Neural cell (in vitro differentiated cells): ENCODE measurements at regions not wholly inside any gene's neighbourhood (a gene's known extent, or its start where the extent isn't known, plus 50 kb on each side); places are given as distances from the start of the nearest gene placed in this dataset.
"Not testable (repeated sequence)": the region's sequence is repeated elsewhere in the genome, so short reads cannot be mapped to it uniquely, and the experiment has no call there.

Experiments used
- H2AFZ ChIP-seq: fragments of 200-600, 300-800 bp; sonication (generic), shearing (Covaris generic); 2 replicates; pipeline ENCODE4 v1.6.0; 2014; ENCODE audit warnings: low read depth, mild to moderate bottlenecking, antibody characterized with exemption, low read length, moderate library complexity
- H3F3A ChIP-seq: fragments of 200-600 bp; shearing (Covaris generic); 2 replicates; pipeline ENCODE4 v1.6.1; 2016; ENCODE audit warnings: mild to moderate bottlenecking, moderate library complexity, mixed read lengths, antibody characterized with exemption, low read length; ENCODE audit not compliant: insufficient read depth, poor library complexity, severe bottlenecking
- H3K27ac ChIP-seq: fragments of 200-600, 300-800 bp; sonication (generic), shearing (Covaris generic); 2 replicates; pipeline ENCODE4 v1.5.1; 2014; ENCODE audit warnings: mild to moderate bottlenecking, low read length, moderate library complexity
- H3K27me3 ChIP-seq: fragments of 300-800, 200-600 bp; sonication (generic), shearing (Covaris generic); 2 replicates; pipeline ENCODE4 v1.6.0; 2014; ENCODE audit warnings: mild to moderate bottlenecking, low read depth, low read length, moderate library complexity; ENCODE audit not compliant: insufficient read depth
- H3K36me3 ChIP-seq: fragments of 300-800, 200-600 bp; sonication (generic), shearing (Covaris generic); 2 replicates; pipeline ENCODE4 v1.5.1; 2014; ENCODE audit warnings: mild to moderate bottlenecking, antibody characterized with exemption, low read length, moderate library complexity; ENCODE audit not compliant: insufficient read depth
- H3K4me2 ChIP-seq: fragments of 300-800, 200-600 bp; sonication (generic), shearing (Covaris generic); 2 replicates; pipeline ENCODE4 v1.6.0; 2014; ENCODE audit warnings: mild to moderate bottlenecking, low read length
- H3K4me3 ChIP-seq: fragments of 300-800, 200-600 bp; sonication (generic), shearing (Covaris generic); 2 replicates; pipeline ENCODE4 v1.5.1; 2014; ENCODE audit warnings: mild to moderate bottlenecking, low read length, moderate library complexity
- H3K79me2 ChIP-seq: fragments of 200-600 bp; shearing (Covaris generic); replicated peaks from 2 replicates; pipeline ENCODE4 v1.6.0; 2014; ENCODE audit warnings: mild to moderate bottlenecking, low read length, moderate library complexity; ENCODE audit not compliant: insufficient read depth
- H3K9ac ChIP-seq: fragments of 300-800, 200-600 bp; sonication (generic), shearing (Covaris generic); 2 replicates; pipeline ENCODE4 v1.6.1; 2016; ENCODE audit warnings: mild to moderate bottlenecking, low read length, mixed read lengths
- H3K9me2 ChIP-seq: fragments of 200-600 bp; shearing (Covaris generic); 2 replicates; pipeline ENCODE4 v1.6.1; 2016; ENCODE audit warnings: mild to moderate bottlenecking, low read length, mixed read lengths; ENCODE audit not compliant: insufficient read depth
- H3K9me3 ChIP-seq: fragments of 200-600, 300-800 bp; sonication (generic), shearing (Covaris generic); 2 replicates; pipeline ENCODE4 v1.6.1; 2016; ENCODE audit warnings: mild to moderate bottlenecking, mixed run types, low read length, moderate library complexity, mixed read lengths
- H4K20me1 ChIP-seq: fragments of 200-600 bp; shearing (Covaris generic); 2 replicates; pipeline ENCODE4 v1.6.1; 2016; ENCODE audit warnings: mild to moderate bottlenecking, mixed run types; ENCODE audit not compliant: insufficient read depth
- CTCF ChIP-seq: fragments of 450-650 bp; IDR thresholded peaks from 2 replicates; pipeline ENCODE4 v1.5.1; 2014; ENCODE audit warnings: antibody characterized with exemption, mild to moderate bottlenecking, moderate library complexity; ENCODE audit not compliant: poor library complexity, severe bottlenecking
- EP300 ChIP-seq: fragments of 450-650 bp; conservative IDR thresholded peaks from 2 replicates; pipeline ENCODE4 v1.6.1; 2014; ENCODE audit warnings: antibody characterized with exemption, mild to moderate bottlenecking, moderate library complexity; ENCODE audit not compliant: poor library complexity, severe bottlenecking
- EZH2 ChIP-seq: fragments of 200-600, 300-800 bp; shearing (Covaris generic), sonication (generic); IDR thresholded peaks from 2 replicates; pipeline ENCODE4 v1.6.1; 2014; ENCODE audit warnings: antibody characterized with exemption, low read length, borderline replicate concordance, mild to moderate bottlenecking; ENCODE audit not compliant: insufficient read depth, poor library complexity, severe bottlenecking
- MXI1 ChIP-seq: fragments of 450-650 bp; conservative IDR thresholded peaks from 2 replicates; pipeline ENCODE4 v1.6.1; 2014; ENCODE audit warnings: antibody characterized with exemption, mild to moderate bottlenecking; ENCODE audit not compliant: poor library complexity, severe bottlenecking
- POLR2AphosphoS5 ChIP-seq: IDR thresholded peaks from 2 replicates; pipeline ENCODE4 v1.6.1; 2012
- RAD21 ChIP-seq: fragments of 450-650 bp; conservative IDR thresholded peaks from 2 replicates; pipeline ENCODE4 v1.6.1; 2014; ENCODE audit warnings: antibody characterized with exemption, mild to moderate bottlenecking, moderate library complexity
- REST ChIP-seq: IDR thresholded peaks from 2 replicates; pipeline ENCODE4 v1.6.1; 2012; ENCODE audit warnings: borderline replicate concordance
- SMC3 ChIP-seq: fragments of 450-650 bp; conservative IDR thresholded peaks from 2 replicates; pipeline ENCODE4 v1.6.1; 2014; ENCODE audit warnings: antibody characterized with exemption, mild to moderate bottlenecking, moderate library complexity; ENCODE audit not compliant: poor library complexity
- TAF1 ChIP-seq: IDR thresholded peaks from 2 replicates; pipeline ENCODE4 v1.6.1; 2012; ENCODE audit warnings: low read depth

GRCh38 chr6:151180330-151181048 lies 59.3 kb upstream of the AKAP12 start (continued):
- TF ChIP-seq CTCF = no peak

GRCh38 chr6:151181706-151182363 lies 57.9 kb upstream of the AKAP12 start:
- H3K27me3 ChIP-seq = no peaks in the 10 kb centered on the region
- no peaks in the 10 kb centered on the region for H3F3A ChIP-seq
- no peaks in the 10 kb centered on the region for H4K20me1 ChIP-seq
- H3K9me2 ChIP-seq = no peaks in the 10 kb centered on the region
- no peak overlapping the region for H3K4me3 ChIP-seq
- H3K36me3 ChIP-seq = no peaks in the 10 kb centered on the region
- TF ChIP-seq EZH2 = no peak
- no peak for TF ChIP-seq POLR2AphosphoS5
- TF ChIP-seq SMC3 = no peak
- TF ChIP-seq MXI1 = no peak
- no peak for TF ChIP-seq EP300
- TF ChIP-seq REST = no peak
- TF ChIP-seq TAF1 = no peak
- TF ChIP-seq CTCF = no peak
- TF ChIP-seq RAD21 = no peak
- no peak overlapping the region for H2AFZ ChIP-seq
- H3K4me2 ChIP-seq = no peak overlapping the region
- H3K9ac ChIP-seq = no peak overlapping the region
- H3K79me2 ChIP-seq = no peaks in the 10 kb centered on the region
- no peaks in the 10 kb centered on the region for H3K9me3 ChIP-seq
- no peak overlapping the region for H3K27ac ChIP-seq

GRCh38 chr6:151182958-151183357 lies 56.8 kb upstream of the AKAP12 start:
- not testable (repeated sequence) for H3K27ac ChIP-seq, H3K4me2 ChIP-seq, H2AFZ ChIP-seq, H3F3A ChIP-seq, H4K20me1 ChIP-seq, H3K36me3 ChIP-seq, H3K9me3 ChIP-seq, H3K9ac ChIP-seq, H3K27me3 ChIP-seq, H3K79me2 ChIP-seq, H3K4me3 ChIP-seq, H3K9me2 ChIP-seq
